ENCODE measurements at regions not wholly inside any gene's neighbourhood (a gene's known extent, or its start where the extent isn't known, plus 50 kb on each side); places are given as distances from the start of the nearest gene placed in this dataset.

- DNase-seq: no peak
Observed at GRCh38 chr11:123253223-123253622, 58.2 kb upstream of the CLMP start.

- DNase-seq: no peak
Observed at GRCh38 chr11:123251657-123252344, 56.8 kb upstream of the CLMP start.

- DNase-seq: no peak
Observed at GRCh38 chr11:123250892-123251656, 56.0 kb upstream of the CLMP start.

- no peak for DNase-seq
Observed at GRCh38 chr11:123249354-123249753, 54.3 kb upstream of the CLMP start.

- no peak for DNase-seq
Observed at GRCh38 chr11:123247813-123248379, 52.8 kb upstream of the CLMP start.

- DNase-seq: no peak
Observed at GRCh38 chr11:123247496-123247799, 52.4 kb upstream of the CLMP start.

GRCh38 chr11:123246749-123247495, 51.9 kb upstream of the CLMP start:
- peak; percentile 86 to 87 for DNase-seq

- no peak for DNase-seq
Observed at GRCh38 chr11:123245567-123245966, 50.5 kb upstream of the CLMP start.

Measured in stimulated activated CD4-positive, alpha-beta T cell treated with anti-CD3 and anti-CD28 coated beads, Interleukin-2, amount 100 ng/mL, for 24 hours (primary cell).